ENCODE measurements at regions not wholly inside any gene's neighbourhood (a gene's known extent, or its start where the extent isn't known, plus 50 kb on each side); places are given as distances from the start of the nearest gene placed in this dataset.

- Histone ChIP-seq H3K36me3 (ENCODE audit: control insufficient read depth in 2 of 2, extremely low read depth in 1 of 2, insufficient read depth in 2 of 2, low read length in 2 of 2) (no peaks in the 10 kb centered on the region), H3K27ac (ENCODE audit: insufficient read depth, low read depth, low read length) (no peak overlapping the region), H4K20me1 (replicated peaks; ENCODE audit: control insufficient read depth, extremely low read depth, insufficient read depth, low read length) (no peaks in the 10 kb centered on the region), H3K9ac (replicated peaks; ENCODE audit: extremely low read depth, insufficient read depth, low read length) (no peak overlapping the region), H3K79me2 (ENCODE audit: control insufficient read depth, insufficient read depth, low read length) (no peaks in the 10 kb centered on the region), H2AFZ (ENCODE audit: low read depth, low read length) (no peak overlapping the region), H3K27me3 (ENCODE audit: control insufficient read depth in 2 of 2, insufficient read depth in 2 of 2, low read length in 2 of 2) (no peaks in the 10 kb centered on the region), H3K4me3 (replicated peaks in 1 of 3; ENCODE audit: insufficient read depth in 1 of 3, low read depth in 1 of 3, low read length in 3 of 3) (no peak overlapping the region), H3K4me2 (ENCODE audit: insufficient read depth, low read length) (no peak overlapping the region), H3K9me1 (replicated peaks; ENCODE audit: control insufficient read depth, extremely low read depth, insufficient read depth, low read length) (no peaks in the 10 kb centered on the region), H3K4me1 (ENCODE audit: control insufficient read depth, extremely low read depth, insufficient read depth, low read length) (no peaks in the 10 kb centered on the region), H3K9me3 (replicated peaks; ENCODE audit: control insufficient read depth, insufficient read depth, low read length) (no peaks in the 10 kb centered on the region)
- CTCF ChIA-PET: interaction anchor here (1.5 kb wide), 1 partner anchor 19 kb away, joined by 3 read pairs; no protein-coding TSS in a partner anchor
- DNase-seq (ENCODE audit: low read depth, low spot score) (no peak), FAIRE-seq (no peak)
- no TSS peak for BruUV-seq (replicated peaks)
- TF ChIP-seq GATA2 (IDR thresholded peaks at IDR 0.05; ENCODE audit: insufficient read depth, insufficient read length, low read depth, low read length) (no peak), CTCF (IDR thresholded peaks at IDR 0.05; ENCODE audit: extremely low read depth in 1 of 2, insufficient read depth in 1 of 2, low read depth in 1 of 2, low read length in 2 of 2) (no peak), POLR2A (IDR thresholded peaks at IDR 0.05; ENCODE audit: low read depth, low read length) (no peak), POLR2AphosphoS5 (IDR thresholded peaks at IDR 0.05; ENCODE audit: insufficient read depth, low read depth, low read length) (no peak), FOS (IDR thresholded peaks at IDR 0.05; ENCODE audit: borderline replicate concordance, insufficient read depth, low read length) (no peak), JUN (IDR thresholded peaks at IDR 0.05; ENCODE audit: borderline replicate concordance, insufficient read depth, insufficient read length, low read depth) (no peak), MAX (IDR thresholded peaks at IDR 0.05; ENCODE audit: insufficient read depth, insufficient read length) (no peak), MYC (IDR thresholded peaks at IDR 0.05; ENCODE audit: low read depth, low read length) (no peak), EZH2 (IDR thresholded peaks at IDR 0.05; ENCODE audit: borderline replicate concordance, low read depth, low read length, severe bottlenecking) (no peak)
- dilution Hi-C loops (cut with MboI; ENCODE audit: extremely low pct_ligation_motif_present, low sequenced_read_pairs) (no loop called here), intact Hi-C loops (cut with micrococcal nuclease) (no loop called here)
- POLR2A ChIA-PET: no interaction called here
Observed at GRCh38 chr14:101411779-101412178, 149.5 kb upstream of the DIO3 start.

All from endothelial cell of umbilical vein (primary cell).